GM11168 (cell line): ENCODE measurements at regions not wholly inside any gene's neighbourhood (a gene's known extent, or its start where the extent isn't known, plus 50 kb on each side); places are given as distances from the start of the nearest gene placed in this dataset.
"Not testable (repeated sequence)": the region's sequence is repeated elsewhere in the genome, so short reads cannot be mapped to it uniquely, and the experiment has no call there.

Experiments used
- in situ Hi-C: fragments of 300-500 bp; cut with MboI; formaldehyde crosslinking; loops from one replicate; pipeline ENCODE4 v1.12.0; 2022; ENCODE audit warnings: low sequenced_read_pairs; ENCODE audit not compliant: unreplicated experiment

- in situ Hi-C loops = no loop called here
Measured at GRCh38 chr2:12014088-12014960, 267.9 kb downstream of the LPIN1 start.

GRCh38 chr2:12017499-12018157, 271.2 kb downstream of the LPIN1 start:
- in situ Hi-C loops = no loop called here

GRCh38 chr2:12018726-12019125, 272.3 kb downstream of the LPIN1 start:
- in situ Hi-C loops = not testable (repeated sequence)

- in situ Hi-C loops = no loop called here
Measured at GRCh38 chr2:12020833-12021469, 274.5 kb downstream of the LPIN1 start.

DNA sequence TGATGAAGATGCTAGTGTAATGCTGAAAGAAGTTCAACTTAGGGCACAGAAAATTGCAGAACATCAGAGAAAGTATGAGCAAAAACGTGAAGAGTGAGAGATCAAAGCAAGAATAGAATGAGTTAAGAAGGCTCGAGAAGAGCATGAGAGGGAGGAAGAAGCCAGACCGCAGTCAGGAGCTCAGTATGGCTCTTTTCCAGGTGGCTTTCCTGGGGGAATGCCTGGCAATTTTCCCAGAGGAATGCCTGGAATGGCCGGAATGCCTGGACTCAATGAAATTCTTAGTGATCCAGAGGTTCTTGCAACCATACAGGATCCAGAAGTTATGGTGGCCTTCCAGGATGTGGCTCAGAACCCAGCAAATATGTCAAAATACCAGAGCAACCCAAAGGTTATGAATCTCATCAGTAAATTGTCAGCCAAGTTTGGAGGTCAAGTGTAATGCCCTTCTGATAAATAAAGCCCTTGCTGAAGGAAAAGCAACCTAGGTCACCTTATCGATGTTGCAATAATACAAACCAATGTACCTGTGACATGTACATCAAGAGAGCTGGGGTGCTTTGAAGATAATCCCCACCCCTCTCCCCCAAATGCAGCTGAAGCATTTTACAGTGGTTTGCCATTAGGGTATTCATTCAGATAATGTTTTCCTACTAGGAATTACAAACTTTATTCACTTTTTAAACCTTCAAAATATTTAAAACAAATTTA, 277.9 kb downstream of the LPIN1 start:
- in situ Hi-C loops = not testable (repeated sequence)

DNA sequence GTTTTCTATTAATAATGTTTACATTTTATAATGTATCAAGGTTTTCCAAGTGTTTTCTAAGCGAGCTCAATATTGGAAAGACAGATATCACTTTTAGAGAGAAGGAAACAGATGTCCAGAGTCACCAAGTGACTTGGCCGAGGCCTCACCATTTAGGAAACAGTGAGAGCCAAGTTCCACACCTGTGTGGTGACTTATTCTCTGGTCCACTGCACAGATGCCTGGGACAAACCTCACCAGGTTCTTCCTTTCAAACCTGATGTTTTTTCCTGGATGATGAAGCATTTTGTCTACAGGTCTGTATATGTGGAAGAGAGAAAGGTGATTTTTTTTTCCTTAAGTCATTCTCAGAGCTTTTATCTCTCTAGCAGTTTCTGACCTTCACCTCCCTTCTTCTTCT, 280.7 kb downstream of the LPIN1 start:
- in situ Hi-C loops = loop anchor here (25.0 kb wide), 2 partner anchors 190 to 685 kb away; partner anchors contain the start of gene TRIB2

GRCh38 chr2:12031866-12032265, 285.4 kb downstream of the LPIN1 start:
- in situ Hi-C loops = loop anchor here (25.0 kb wide), 2 partner anchors 195 to 680 kb away; partner anchors contain the start of gene TRIB2

DNA sequence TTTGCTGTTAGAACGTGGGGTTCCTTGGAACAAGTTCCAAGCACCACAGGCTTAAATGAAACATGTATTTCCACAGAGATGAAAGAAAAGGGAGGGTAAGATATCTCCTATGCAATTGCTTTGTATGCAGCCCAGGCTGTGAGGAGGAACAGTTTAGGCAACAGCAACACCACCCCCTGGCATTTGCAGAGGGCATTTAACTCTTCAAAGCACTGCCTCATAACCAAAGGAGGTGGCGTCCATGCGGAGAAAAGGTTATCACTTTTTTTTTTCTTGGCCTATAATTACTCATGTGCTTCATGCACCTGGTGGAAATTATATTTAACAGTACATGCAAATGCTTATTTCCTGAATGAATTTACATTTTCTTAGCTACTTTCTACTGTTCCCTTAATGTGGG, 286.0 kb downstream of the LPIN1 start:
- in situ Hi-C loops = loop anchor here (25.0 kb wide), 2 partner anchors 195 to 680 kb away; partner anchors contain the start of gene TRIB2

DNA sequence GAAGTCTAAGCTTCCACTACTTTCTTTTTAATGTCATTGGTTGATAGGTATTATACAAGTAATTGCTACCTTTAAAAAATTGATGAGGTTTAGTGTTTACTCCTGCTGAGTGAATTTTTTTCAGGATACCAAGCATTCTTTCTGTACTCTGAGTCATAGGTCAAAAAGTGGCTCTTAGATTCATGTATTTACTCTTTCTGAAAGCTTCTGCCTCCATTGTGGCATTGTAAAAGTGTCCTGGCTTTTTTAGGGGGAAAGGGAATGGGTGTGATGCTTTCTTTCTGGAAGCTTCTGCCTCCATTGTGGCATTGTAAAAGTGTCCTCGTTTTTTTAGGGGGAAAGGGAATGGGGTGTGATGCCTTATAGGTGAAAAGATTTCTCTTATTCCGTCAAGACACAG, 286.5 kb downstream of the LPIN1 start:
- in situ Hi-C loops = loop anchor here (25.0 kb wide), 2 partner anchors 196 to 679 kb away; partner anchors contain the start of gene TRIB2

GRCh38 chr2:12033494-12033893, 287.1 kb downstream of the LPIN1 start:
- in situ Hi-C loops = loop anchor here (25.0 kb wide), 2 partner anchors 196 to 679 kb away; partner anchors contain the start of gene TRIB2

GRCh38 chr2:12034382-12034781, 287.9 kb downstream of the LPIN1 start:
- in situ Hi-C loops = loop anchor here (25.0 kb wide), 2 partner anchors 197 to 678 kb away; partner anchors contain the start of gene TRIB2

DNA sequence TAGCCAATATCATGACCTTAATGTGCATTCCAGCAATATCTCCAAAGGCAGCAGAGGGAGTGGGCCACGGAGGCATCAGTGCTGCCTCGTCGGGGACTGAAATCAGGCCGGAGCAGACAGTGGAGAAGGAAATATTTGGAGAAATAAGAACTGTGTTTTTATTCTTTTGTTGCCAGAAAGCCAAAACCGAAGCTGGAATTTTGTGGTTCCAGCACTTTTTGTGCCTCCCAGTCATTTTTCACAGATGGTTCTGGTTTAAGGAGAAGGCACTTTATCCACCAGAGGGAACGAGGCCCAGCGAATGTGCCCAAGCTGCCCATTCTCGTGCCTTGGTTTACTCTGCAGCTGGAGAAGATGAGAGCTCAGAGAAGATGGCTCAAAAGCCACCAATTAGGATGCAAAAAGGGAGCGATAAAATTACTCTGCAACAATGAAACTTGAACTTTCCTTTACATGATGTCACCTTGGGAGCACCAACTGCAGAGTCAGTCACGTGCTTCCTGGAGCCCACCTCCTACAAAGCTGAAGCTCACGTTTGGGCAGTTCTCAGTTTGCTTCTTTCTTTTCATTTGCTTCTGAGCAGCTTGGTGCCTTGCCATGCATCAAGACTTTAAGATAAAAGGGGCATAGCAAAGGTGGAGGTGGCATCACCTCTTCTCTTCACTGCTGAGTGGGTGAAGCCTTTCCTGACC, 288.7 kb downstream of the LPIN1 start:
- in situ Hi-C loops = loop anchor here (25.0 kb wide), 2 partner anchors 198 to 677 kb away; partner anchors contain the start of gene TRIB2

DNA sequence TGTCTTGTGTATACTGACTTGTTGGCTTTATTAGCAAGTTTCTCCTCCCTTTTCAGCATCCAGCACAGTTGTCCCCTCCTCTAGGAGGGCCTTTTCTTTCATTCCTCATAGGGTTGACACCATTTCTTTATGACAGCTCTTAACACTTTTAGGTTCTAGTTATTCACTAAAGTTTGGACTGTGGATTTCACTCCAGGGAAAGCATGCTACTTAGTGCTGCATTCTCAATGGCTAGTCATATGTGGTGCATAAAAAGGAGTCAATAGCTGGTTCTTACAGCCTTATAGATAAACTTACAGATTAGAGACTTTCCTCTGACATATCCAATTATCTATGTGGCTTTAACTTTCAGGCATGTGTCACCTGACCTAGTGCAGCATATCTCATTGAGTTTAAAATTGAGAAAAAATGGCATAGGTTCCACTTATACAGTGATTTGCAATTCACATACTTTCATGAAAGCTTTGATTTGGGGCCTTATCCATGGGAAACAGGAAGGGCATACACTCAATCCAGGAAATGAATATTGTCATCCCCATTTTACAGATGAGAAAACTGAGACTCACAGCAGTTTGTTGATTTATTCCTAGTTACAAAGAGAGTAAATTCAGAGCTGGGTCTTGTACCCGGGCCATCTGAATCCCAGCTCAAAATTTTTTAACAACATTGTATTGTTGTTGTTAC, 289.7 kb downstream of the LPIN1 start:
- in situ Hi-C loops = loop anchor here (25.0 kb wide), 2 partner anchors 199 to 676 kb away; partner anchors contain the start of gene TRIB2

- in situ Hi-C loops = loop anchor here (25.0 kb wide), 2 partner anchors 199 to 676 kb away; partner anchors contain the start of gene TRIB2
Measured at GRCh38 chr2:12036640-12036983, 290.2 kb downstream of the LPIN1 start.

DNA sequence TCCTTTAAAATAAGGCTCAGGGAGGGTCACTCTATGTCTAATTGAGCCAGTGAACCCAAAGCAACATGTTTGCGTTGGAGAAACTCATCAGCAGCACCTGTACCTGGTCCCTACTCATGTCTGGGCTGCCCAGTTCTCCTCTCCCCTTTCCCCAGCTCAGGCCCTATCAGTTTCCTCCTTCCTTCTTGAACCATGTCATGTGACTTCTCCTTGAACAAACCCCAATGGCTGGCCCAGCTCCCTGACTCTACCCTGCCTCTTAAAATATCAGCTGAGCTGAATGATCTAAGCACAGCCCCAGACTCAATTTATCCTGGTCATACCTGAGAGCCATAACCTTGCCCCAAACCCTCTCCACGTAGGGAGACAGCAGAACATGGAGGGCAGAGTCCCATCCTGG, 290.9 kb downstream of the LPIN1 start:
- in situ Hi-C loops = loop anchor here (25.0 kb wide), 2 partner anchors 200 to 675 kb away; partner anchors contain the start of gene TRIB2

GRCh38 chr2:12041236-12041635, 294.8 kb downstream of the LPIN1 start:
- in situ Hi-C loops = loop anchor here (25.0 kb wide), 2 partner anchors 204 to 671 kb away; partner anchors contain the start of gene TRIB2

DNA sequence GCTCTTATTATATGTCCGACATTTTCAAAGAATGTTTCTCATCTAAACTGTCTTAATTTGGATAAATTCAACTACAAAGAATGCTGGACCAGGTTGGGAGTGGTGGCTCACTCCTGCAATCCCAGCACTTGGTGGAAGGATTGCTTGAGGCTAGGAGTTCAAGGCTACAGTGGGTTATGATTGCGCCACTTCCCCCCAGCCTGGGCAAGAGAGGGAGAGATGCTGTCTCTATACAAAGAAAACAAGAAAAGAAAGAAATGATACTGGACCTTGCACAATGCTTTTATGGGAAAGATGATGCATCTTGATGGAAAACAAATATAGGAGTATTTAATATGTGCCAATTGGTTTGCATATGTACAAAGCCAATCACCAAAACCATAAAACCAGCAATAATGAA, 296.7 kb downstream of the LPIN1 start:
- in situ Hi-C loops = loop anchor here (25.0 kb wide), 2 partner anchors 206 to 669 kb away; partner anchors contain the start of gene TRIB2

- in situ Hi-C loops = loop anchor here (25.0 kb wide), 2 partner anchors 208 to 667 kb away; partner anchors contain the start of gene TRIB2
Measured at GRCh38 chr2:12044857-12045256, 298.4 kb downstream of the LPIN1 start.
